ENCODE measurements at regions not wholly inside any gene's neighbourhood (a gene's known extent, or its start where the extent isn't known, plus 50 kb on each side); places are given as distances from the start of the nearest gene placed in this dataset.

DNA sequence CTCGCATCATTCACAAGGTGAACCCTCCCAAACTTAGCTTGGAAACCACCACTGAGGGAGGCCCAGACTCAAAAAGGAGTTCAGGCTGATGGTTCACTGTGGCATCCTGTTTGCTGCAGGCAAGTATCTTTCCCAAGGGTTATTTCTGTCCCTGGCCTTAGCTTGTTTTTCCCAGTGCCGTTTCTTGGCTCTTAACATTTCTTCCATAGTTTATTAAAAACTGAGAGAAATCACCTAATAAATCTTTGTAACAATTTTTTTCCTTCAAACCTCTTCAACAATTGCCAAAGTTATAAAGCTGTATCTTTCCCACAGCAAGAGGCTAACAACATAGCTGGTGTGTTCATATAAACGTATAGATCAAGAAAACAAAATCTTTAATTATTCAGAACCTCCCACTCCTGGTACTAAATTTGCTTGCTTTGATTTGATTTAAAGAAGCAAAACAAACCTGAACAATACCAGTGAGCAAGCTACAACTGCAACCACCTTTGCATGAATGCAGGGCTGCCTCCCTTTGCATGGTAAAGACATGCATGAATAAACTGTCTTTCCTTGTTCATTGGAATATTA is 234.9 kb upstream of the STT3B start:
- dilution Hi-C loops (cut with MboI; ENCODE audit: extremely low pct_ligation_motif_present, low sequenced_read_pairs) = no loop called here
- Histone ChIP-seq H3K27me3 (ENCODE audit: control insufficient read depth, extremely low read depth, insufficient read depth, low read length) (no peaks in the 10 kb centered on the region), H4K20me1 (ENCODE audit: control insufficient read depth, extremely low read depth, insufficient read depth, low read length) (no peaks in the 10 kb centered on the region), H3K9me1 (ENCODE audit: control insufficient read depth, extremely low read depth, insufficient read depth, low read length) (no peaks in the 10 kb centered on the region), H3K4me3 (ENCODE audit: control insufficient read depth in 2 of 3, extremely low read depth in 1 of 3, insufficient read depth in 2 of 3, low read depth in 1 of 3, low read length in 3 of 3) (no peak overlapping the region), H2AFZ (ENCODE audit: control insufficient read depth, low read length) (no peak overlapping the region), H3K79me2 (ENCODE audit: control insufficient read depth, insufficient read depth, low read length) (no peaks in the 10 kb centered on the region), H3K27ac (ENCODE audit: control insufficient read depth, insufficient read depth, low read length) (no peak overlapping the region), H3K9ac (ENCODE audit: control insufficient read depth, extremely low read depth, insufficient read depth, low read length) (no peak overlapping the region), H3K9me3 (ENCODE audit: control insufficient read depth, low read depth, low read length) (no peaks in the 10 kb centered on the region), H3K36me3 (ENCODE audit: control insufficient read depth in 2 of 2, extremely low read depth in 1 of 2, insufficient read depth in 2 of 2, low read length in 2 of 2) (no peaks in the 10 kb centered on the region), H3K4me2 (ENCODE audit: control insufficient read depth, extremely low read depth, insufficient read depth, low read depth, low read length) (no peak overlapping the region), H3K4me1 (ENCODE audit: control insufficient read depth, extremely low read depth, insufficient read depth, low read length) (no peaks in the 10 kb centered on the region)
- no peak for TF ChIP-seq EZH2 (IDR thresholded peaks at IDR 0.05; ENCODE audit: low read length)
- TF ChIP-seq, protein P1, sequence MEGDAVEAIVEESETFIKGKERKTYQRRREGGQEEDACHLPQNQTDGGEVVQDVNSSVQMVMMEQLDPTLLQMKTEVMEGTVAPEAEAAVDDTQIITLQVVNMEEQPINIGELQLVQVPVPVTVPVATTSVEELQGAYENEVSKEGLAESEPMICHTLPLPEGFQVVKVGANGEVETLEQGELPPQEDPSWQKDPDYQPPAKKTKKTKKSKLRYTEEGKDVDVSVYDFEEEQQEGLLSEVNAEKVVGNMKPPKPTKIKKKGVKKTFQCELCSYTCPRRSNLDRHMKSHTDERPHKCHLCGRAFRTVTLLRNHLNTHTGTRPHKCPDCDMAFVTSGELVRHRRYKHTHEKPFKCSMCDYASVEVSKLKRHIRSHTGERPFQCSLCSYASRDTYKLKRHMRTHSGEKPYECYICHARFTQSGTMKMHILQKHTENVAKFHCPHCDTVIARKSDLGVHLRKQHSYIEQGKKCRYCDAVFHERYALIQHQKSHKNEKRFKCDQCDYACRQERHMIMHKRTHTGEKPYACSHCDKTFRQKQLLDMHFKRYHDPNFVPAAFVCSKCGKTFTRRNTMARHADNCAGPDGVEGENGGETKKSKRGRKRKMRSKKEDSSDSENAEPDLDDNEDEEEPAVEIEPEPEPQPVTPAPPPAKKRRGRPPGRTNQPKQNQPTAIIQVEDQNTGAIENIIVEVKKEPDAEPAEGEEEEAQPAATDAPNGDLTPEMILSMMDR (optimal IDR thresholded peaks at IDR 0.05 in 1 of 3, IDR thresholded peaks at IDR 0.05 in 1 of 3, conservative IDR thresholded peaks at IDR 0.05 in 1 of 3; ENCODE audit: extremely low read depth in 1 of 3, insufficient read depth in 2 of 3, low read length in 3 of 3) = no peak
- FAIRE-seq = no peak
- no peak for DNase-seq (ENCODE audit: low read depth, low spot score)

DNA sequence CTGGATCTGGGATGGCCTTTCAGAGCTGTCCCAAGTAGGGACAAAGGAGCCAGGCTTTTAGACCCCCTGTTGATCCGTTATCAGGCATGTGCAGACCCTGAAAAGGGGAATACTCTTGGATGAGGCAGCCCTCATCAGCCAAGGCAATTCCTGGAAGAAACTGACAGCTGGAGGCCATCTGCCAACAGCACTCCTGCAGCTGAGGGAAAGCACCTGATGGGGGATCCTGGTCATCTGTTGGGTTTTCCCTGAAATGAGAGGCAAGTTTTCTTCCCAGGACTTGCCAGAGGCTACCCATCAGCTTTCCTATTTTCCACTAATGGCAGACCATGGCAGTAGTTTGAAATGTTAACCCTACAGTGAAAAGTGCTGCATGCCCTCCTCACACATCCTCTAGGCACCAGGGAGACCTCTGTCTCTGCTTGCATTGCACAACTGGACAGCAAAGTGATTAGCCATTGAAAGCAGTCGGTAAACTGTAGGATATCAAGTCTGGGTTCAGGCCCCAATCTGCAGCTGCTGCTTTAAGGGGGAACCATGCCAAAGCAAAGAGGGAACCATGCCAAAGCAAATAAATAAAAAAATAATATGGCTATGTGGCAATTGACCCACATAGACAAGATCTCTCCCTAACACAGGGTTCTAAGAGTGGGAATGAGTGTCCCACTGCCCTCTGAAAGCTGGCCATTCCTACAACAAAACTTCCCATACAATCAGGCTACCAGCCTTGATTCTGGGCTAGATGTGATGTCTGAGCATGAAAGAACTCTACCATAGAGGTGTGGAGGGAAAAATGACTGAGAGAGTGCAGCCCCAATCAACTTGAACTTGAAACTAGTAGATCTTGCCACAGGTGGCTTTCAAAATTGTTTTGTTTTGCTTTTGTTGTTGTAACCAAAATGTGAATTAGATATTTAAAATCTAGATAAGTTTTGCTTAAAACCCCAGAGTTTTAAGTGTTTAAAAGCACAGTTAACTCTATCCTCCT is 232.0 kb upstream of the STT3B start:
- Histone ChIP-seq H3K27ac (ENCODE audit: control insufficient read depth, insufficient read depth, low read length) (no peak overlapping the region), H3K9me3 (ENCODE audit: control insufficient read depth, low read depth, low read length) (no peaks in the 10 kb centered on the region), H3K79me2 (ENCODE audit: control insufficient read depth, insufficient read depth, low read length) (no peaks in the 10 kb centered on the region), H3K9ac (ENCODE audit: control insufficient read depth, extremely low read depth, insufficient read depth, low read length) (no peak overlapping the region), H4K20me1 (ENCODE audit: control insufficient read depth, extremely low read depth, insufficient read depth, low read length) (no peaks in the 10 kb centered on the region), H3K36me3 (ENCODE audit: control insufficient read depth in 2 of 2, extremely low read depth in 1 of 2, insufficient read depth in 2 of 2, low read length in 2 of 2) (no peaks in the 10 kb centered on the region), H3K4me2 (ENCODE audit: control insufficient read depth, extremely low read depth, insufficient read depth, low read depth, low read length) (no peak overlapping the region), H3K4me3 (ENCODE audit: control insufficient read depth in 2 of 3, extremely low read depth in 1 of 3, insufficient read depth in 2 of 3, low read depth in 1 of 3, low read length in 3 of 3) (no peak overlapping the region), H3K27me3 (ENCODE audit: control insufficient read depth, extremely low read depth, insufficient read depth, low read length) (no peaks in the 10 kb centered on the region), H2AFZ (ENCODE audit: control insufficient read depth, low read length) (no peak overlapping the region), H3K4me1 (ENCODE audit: control insufficient read depth, extremely low read depth, insufficient read depth, low read length) (no peaks in the 10 kb centered on the region), H3K9me1 (ENCODE audit: control insufficient read depth, extremely low read depth, insufficient read depth, low read length) (no peaks in the 10 kb centered on the region)
- DNase-seq (ENCODE audit: low read depth, low spot score) = no peak
- dilution Hi-C loops (cut with MboI; ENCODE audit: extremely low pct_ligation_motif_present, low sequenced_read_pairs) = no loop called here
- no peak for FAIRE-seq
- TF ChIP-seq, protein P1 (optimal IDR thresholded peaks at IDR 0.05 in 1 of 3, IDR thresholded peaks at IDR 0.05 in 1 of 3, conservative IDR thresholded peaks at IDR 0.05 in 1 of 3; ENCODE audit: extremely low read depth in 1 of 3, insufficient read depth in 2 of 3, low read length in 3 of 3) = no peak
- no peak for TF ChIP-seq EZH2 (IDR thresholded peaks at IDR 0.05; ENCODE audit: low read length)

All from keratinocyte (primary cell).